Neural cell (in vitro differentiated cells): ENCODE measurements at regions not wholly inside any gene's neighbourhood (a gene's known extent, or its start where the extent isn't known, plus 50 kb on each side); places are given as distances from the start of the nearest gene placed in this dataset.

ENCODE experiments used
- H2AFZ ChIP-seq: fragments of 200-600, 300-800 bp; sonication (generic), shearing (Covaris generic); 2 replicates; pipeline ENCODE4 v1.6.0; 2014; ENCODE audit warnings: low read depth, mild to moderate bottlenecking, antibody characterized with exemption, low read length, moderate library complexity
- H3F3A ChIP-seq: fragments of 200-600 bp; shearing (Covaris generic); 2 replicates; pipeline ENCODE4 v1.6.1; 2016; ENCODE audit warnings: mild to moderate bottlenecking, moderate library complexity, mixed read lengths, antibody characterized with exemption, low read length; ENCODE audit not compliant: insufficient read depth, poor library complexity, severe bottlenecking
- H3K27ac ChIP-seq: fragments of 200-600, 300-800 bp; sonication (generic), shearing (Covaris generic); 2 replicates; pipeline ENCODE4 v1.5.1; 2014; ENCODE audit warnings: mild to moderate bottlenecking, low read length, moderate library complexity
- H3K27me3 ChIP-seq: fragments of 300-800, 200-600 bp; sonication (generic), shearing (Covaris generic); 2 replicates; pipeline ENCODE4 v1.6.0; 2014; ENCODE audit warnings: mild to moderate bottlenecking, low read depth, low read length, moderate library complexity; ENCODE audit not compliant: insufficient read depth
- H3K36me3 ChIP-seq: fragments of 300-800, 200-600 bp; sonication (generic), shearing (Covaris generic); 2 replicates; pipeline ENCODE4 v1.5.1; 2014; ENCODE audit warnings: mild to moderate bottlenecking, antibody characterized with exemption, low read length, moderate library complexity; ENCODE audit not compliant: insufficient read depth
- H3K4me2 ChIP-seq: fragments of 300-800, 200-600 bp; sonication (generic), shearing (Covaris generic); 2 replicates; pipeline ENCODE4 v1.6.0; 2014; ENCODE audit warnings: mild to moderate bottlenecking, low read length
- H3K4me3 ChIP-seq: fragments of 300-800, 200-600 bp; sonication (generic), shearing (Covaris generic); 2 replicates; pipeline ENCODE4 v1.5.1; 2014; ENCODE audit warnings: mild to moderate bottlenecking, low read length, moderate library complexity
- H3K79me2 ChIP-seq: fragments of 200-600 bp; shearing (Covaris generic); replicated peaks from 2 replicates; pipeline ENCODE4 v1.6.0; 2014; ENCODE audit warnings: mild to moderate bottlenecking, low read length, moderate library complexity; ENCODE audit not compliant: insufficient read depth
- H3K9ac ChIP-seq: fragments of 300-800, 200-600 bp; sonication (generic), shearing (Covaris generic); 2 replicates; pipeline ENCODE4 v1.6.1; 2016; ENCODE audit warnings: mild to moderate bottlenecking, low read length, mixed read lengths
- H3K9me2 ChIP-seq: fragments of 200-600 bp; shearing (Covaris generic); 2 replicates; pipeline ENCODE4 v1.6.1; 2016; ENCODE audit warnings: mild to moderate bottlenecking, low read length, mixed read lengths; ENCODE audit not compliant: insufficient read depth
- H3K9me3 ChIP-seq: fragments of 200-600, 300-800 bp; sonication (generic), shearing (Covaris generic); 2 replicates; pipeline ENCODE4 v1.6.1; 2016; ENCODE audit warnings: mild to moderate bottlenecking, mixed run types, low read length, moderate library complexity, mixed read lengths
- H4K20me1 ChIP-seq: fragments of 200-600 bp; shearing (Covaris generic); 2 replicates; pipeline ENCODE4 v1.6.1; 2016; ENCODE audit warnings: mild to moderate bottlenecking, mixed run types; ENCODE audit not compliant: insufficient read depth
- EP300 ChIP-seq: fragments of 450-650 bp; conservative IDR thresholded peaks from 2 replicates; pipeline ENCODE4 v1.6.1; 2014; ENCODE audit warnings: antibody characterized with exemption, mild to moderate bottlenecking, moderate library complexity; ENCODE audit not compliant: poor library complexity, severe bottlenecking
- EZH2 ChIP-seq: fragments of 200-600, 300-800 bp; shearing (Covaris generic), sonication (generic); IDR thresholded peaks from 2 replicates; pipeline ENCODE4 v1.6.1; 2014; ENCODE audit warnings: antibody characterized with exemption, low read length, borderline replicate concordance, mild to moderate bottlenecking; ENCODE audit not compliant: insufficient read depth, poor library complexity, severe bottlenecking
- MXI1 ChIP-seq: fragments of 450-650 bp; conservative IDR thresholded peaks from 2 replicates; pipeline ENCODE4 v1.6.1; 2014; ENCODE audit warnings: antibody characterized with exemption, mild to moderate bottlenecking; ENCODE audit not compliant: poor library complexity, severe bottlenecking
- POLR2AphosphoS5 ChIP-seq: IDR thresholded peaks from 2 replicates; pipeline ENCODE4 v1.6.1; 2012
- RAD21 ChIP-seq: fragments of 450-650 bp; conservative IDR thresholded peaks from 2 replicates; pipeline ENCODE4 v1.6.1; 2014; ENCODE audit warnings: antibody characterized with exemption, mild to moderate bottlenecking, moderate library complexity
- SMC3 ChIP-seq: fragments of 450-650 bp; conservative IDR thresholded peaks from 2 replicates; pipeline ENCODE4 v1.6.1; 2014; ENCODE audit warnings: antibody characterized with exemption, mild to moderate bottlenecking, moderate library complexity; ENCODE audit not compliant: poor library complexity
- TAF1 ChIP-seq: IDR thresholded peaks from 2 replicates; pipeline ENCODE4 v1.6.1; 2012; ENCODE audit warnings: low read depth
- TF ChIP-seq, protein P1 (sequence below): IDR thresholded peaks from 2 replicates; pipeline ENCODE4 v1.6.1; 2012; ENCODE audit warnings: borderline replicate concordance
- TF ChIP-seq, protein P2 (sequence below): fragments of 450-650 bp; IDR thresholded peaks from 2 replicates; pipeline ENCODE4 v1.5.1; 2014; ENCODE audit warnings: antibody characterized with exemption, mild to moderate bottlenecking, moderate library complexity; ENCODE audit not compliant: poor library complexity, severe bottlenecking

DNA sequence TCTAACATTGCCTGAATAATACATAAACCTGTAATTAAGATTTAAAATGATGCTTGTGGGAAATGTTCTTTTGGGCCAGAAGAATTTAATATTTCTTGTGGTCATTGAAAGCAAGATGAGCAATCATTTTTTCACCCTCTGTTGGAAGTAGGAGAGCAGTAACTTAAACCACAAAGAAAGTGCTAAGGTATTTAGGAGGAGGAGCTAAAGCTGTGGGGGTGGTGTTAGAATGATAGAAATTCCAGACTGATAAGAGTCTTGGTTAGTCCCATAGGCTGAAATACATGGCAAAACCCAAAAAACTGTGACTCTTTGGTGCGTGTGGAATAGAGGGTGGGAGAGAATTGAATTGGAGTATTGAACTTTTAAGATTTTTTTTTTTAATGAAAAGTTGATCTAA lies 247.0 kb downstream of the YTHDC2 start:
- Histone ChIP-seq H3K36me3 (no peaks in the 10 kb centered on the region), H3K27me3 (no peaks in the 10 kb centered on the region), H3K9me3 (no peaks in the 10 kb centered on the region), H3K4me3 (no peak overlapping the region), H3K9me2 (no peaks in the 10 kb centered on the region), H3K79me2 (no peaks in the 10 kb centered on the region), H3F3A (no peaks in the 10 kb centered on the region), H2AFZ (no peak overlapping the region), H4K20me1 (no peaks in the 10 kb centered on the region), H3K4me2 (no peak overlapping the region), H3K9ac (no peak overlapping the region), H3K27ac (no peak overlapping the region)
- TF ChIP-seq, protein P1, sequence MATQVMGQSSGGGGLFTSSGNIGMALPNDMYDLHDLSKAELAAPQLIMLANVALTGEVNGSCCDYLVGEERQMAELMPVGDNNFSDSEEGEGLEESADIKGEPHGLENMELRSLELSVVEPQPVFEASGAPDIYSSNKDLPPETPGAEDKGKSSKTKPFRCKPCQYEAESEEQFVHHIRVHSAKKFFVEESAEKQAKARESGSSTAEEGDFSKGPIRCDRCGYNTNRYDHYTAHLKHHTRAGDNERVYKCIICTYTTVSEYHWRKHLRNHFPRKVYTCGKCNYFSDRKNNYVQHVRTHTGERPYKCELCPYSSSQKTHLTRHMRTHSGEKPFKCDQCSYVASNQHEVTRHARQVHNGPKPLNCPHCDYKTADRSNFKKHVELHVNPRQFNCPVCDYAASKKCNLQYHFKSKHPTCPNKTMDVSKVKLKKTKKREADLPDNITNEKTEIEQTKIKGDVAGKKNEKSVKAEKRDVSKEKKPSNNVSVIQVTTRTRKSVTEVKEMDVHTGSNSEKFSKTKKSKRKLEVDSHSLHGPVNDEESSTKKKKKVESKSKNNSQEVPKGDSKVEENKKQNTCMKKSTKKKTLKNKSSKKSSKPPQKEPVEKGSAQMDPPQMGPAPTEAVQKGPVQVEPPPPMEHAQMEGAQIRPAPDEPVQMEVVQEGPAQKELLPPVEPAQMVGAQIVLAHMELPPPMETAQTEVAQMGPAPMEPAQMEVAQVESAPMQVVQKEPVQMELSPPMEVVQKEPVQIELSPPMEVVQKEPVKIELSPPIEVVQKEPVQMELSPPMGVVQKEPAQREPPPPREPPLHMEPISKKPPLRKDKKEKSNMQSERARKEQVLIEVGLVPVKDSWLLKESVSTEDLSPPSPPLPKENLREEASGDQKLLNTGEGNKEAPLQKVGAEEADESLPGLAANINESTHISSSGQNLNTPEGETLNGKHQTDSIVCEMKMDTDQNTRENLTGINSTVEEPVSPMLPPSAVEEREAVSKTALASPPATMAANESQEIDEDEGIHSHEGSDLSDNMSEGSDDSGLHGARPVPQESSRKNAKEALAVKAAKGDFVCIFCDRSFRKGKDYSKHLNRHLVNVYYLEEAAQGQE = no peak
- no peak for TF ChIP-seq POLR2AphosphoS5
- TF ChIP-seq MXI1 = no peak
- no peak for TF ChIP-seq EP300
- no peak for TF ChIP-seq EZH2
- no peak for TF ChIP-seq SMC3
- TF ChIP-seq, protein P2, sequence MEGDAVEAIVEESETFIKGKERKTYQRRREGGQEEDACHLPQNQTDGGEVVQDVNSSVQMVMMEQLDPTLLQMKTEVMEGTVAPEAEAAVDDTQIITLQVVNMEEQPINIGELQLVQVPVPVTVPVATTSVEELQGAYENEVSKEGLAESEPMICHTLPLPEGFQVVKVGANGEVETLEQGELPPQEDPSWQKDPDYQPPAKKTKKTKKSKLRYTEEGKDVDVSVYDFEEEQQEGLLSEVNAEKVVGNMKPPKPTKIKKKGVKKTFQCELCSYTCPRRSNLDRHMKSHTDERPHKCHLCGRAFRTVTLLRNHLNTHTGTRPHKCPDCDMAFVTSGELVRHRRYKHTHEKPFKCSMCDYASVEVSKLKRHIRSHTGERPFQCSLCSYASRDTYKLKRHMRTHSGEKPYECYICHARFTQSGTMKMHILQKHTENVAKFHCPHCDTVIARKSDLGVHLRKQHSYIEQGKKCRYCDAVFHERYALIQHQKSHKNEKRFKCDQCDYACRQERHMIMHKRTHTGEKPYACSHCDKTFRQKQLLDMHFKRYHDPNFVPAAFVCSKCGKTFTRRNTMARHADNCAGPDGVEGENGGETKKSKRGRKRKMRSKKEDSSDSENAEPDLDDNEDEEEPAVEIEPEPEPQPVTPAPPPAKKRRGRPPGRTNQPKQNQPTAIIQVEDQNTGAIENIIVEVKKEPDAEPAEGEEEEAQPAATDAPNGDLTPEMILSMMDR = no peak
- no peak for TF ChIP-seq RAD21
- no peak for TF ChIP-seq TAF1

DNA sequence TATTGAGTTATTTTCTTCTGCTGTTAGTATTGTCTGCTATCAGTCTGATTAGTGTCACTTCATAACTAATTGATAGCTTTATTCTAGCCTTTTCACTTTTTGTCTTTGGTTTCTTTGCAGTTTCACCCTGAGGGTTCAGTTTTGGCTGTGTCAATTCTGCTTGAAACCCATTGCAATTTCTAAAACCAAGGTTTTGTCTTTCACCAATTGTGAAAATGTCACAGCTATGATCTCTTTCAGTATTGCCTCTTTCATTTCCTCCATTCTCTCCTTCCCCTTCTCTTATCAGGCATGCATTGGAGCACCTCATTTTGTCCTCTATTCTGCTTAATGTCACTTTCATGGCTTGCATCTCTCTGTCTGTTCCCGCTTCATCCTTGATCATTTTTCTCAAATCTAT lies 248.1 kb downstream of the YTHDC2 start:
- H3K4me2 ChIP-seq = no peak overlapping the region
- H3K27me3 ChIP-seq = no peaks in the 10 kb centered on the region
- H3K9ac ChIP-seq = no peak overlapping the region
- no peak overlapping the region for H3K4me3 ChIP-seq
- no peaks in the 10 kb centered on the region for H3K36me3 ChIP-seq
- no peaks in the 10 kb centered on the region for H3K9me3 ChIP-seq
- TF ChIP-seq EZH2 (no peak), RAD21 (no peak), TAF1 (no peak), SMC3 (no peak), MXI1 (no peak), POLR2AphosphoS5 (no peak), EP300 (no peak)
- TF ChIP-seq, protein P1 = no peak
- TF ChIP-seq, protein P2 = no peak
- no peaks in the 10 kb centered on the region for H3F3A ChIP-seq
- H3K9me2 ChIP-seq = no peaks in the 10 kb centered on the region
- H3K79me2 ChIP-seq = no peaks in the 10 kb centered on the region
- no peaks in the 10 kb centered on the region for H4K20me1 ChIP-seq
- no peak overlapping the region for H2AFZ ChIP-seq
- no peak overlapping the region for H3K27ac ChIP-seq
